HepG2 (cell line): ENCODE measurements at regions not wholly inside any gene's neighbourhood (a gene's known extent, or its start where the extent isn't known, plus 50 kb on each side); places are given as distances from the start of the nearest gene placed in this dataset.

Experiments
- ATAC-seq: fragments of 200-7000 bp; cut with Tn5 transposase; 3 replicates; pipeline ENCODE4 v1.9.1; 2020; ENCODE audit warnings: mild to moderate bottlenecking, moderate library complexity
- BruUV-seq: library from RNA; stranded (reverse); fragments of 400-500 nt; replicated peaks from 2 replicates; lab custom pipeline; 2021; lab: Mats Ljungman, UMichigan
- CTCF ChIA-PET: fragments of 300-600 bp; formaldehyde crosslinking; extraction: SDS; loops from one replicate; lab custom pipeline; 2021; ENCODE audit warnings: low total read pairs, inconsistent platforms, low intra/inter-chr PET ratio; lab: Yijun Ruan, JAX
- POLR2A ChIA-PET: fragments of 350-600 bp; sonication (Branson Sonifier 250); formaldehyde crosslinking; loops from one replicate; lab custom pipeline; 2020; ENCODE audit warnings: antibody characterized with exemption, inconsistent platforms; lab: Yijun Ruan, JAX
- DNase-seq: peaks from one replicate; pipeline ENCODE4 v3.0.0-alpha.2; 2015; ENCODE audit warnings: low spot score
- FAIRE-seq: peaks from 3 replicates; lab custom pipeline; 2011; peaks lifted over from hg19 to GRCh38; lab: Jason Lieb, UNC
- H2AFZ ChIP-seq: one replicate; pipeline ENCODE4 v1.6.1; 2011; ENCODE audit warnings: low read length, inconsistent platforms
- H3K27ac ChIP-seq: fragments of 300-600 bp; 3 replicates; pipeline ENCODE4 v1.8.0; 2011; ENCODE audit warnings: mixed run types, mild to moderate bottlenecking, mixed read lengths, low read length, inconsistent platforms; ENCODE audit not compliant: insufficient read depth; ENCODE audit errors: extremely low read length
- H3K27me3 ChIP-seq, 2 experiments: fragments of 200-600 bp in 1 of 2; 2 replicates in 1 of 2; 3 replicates in 1 of 2; pipeline versions ENCODE4 v1.6.0 to v1.8.0; 2011; ENCODE audit warnings: low read length in 2 of 2, mild to moderate bottlenecking in 2 of 2, moderate library complexity in 2 of 2, inconsistent platforms in 1 of 2; ENCODE audit not compliant: insufficient read depth in 2 of 2, control insufficient read depth in 1 of 2
- H3K36me3 ChIP-seq, 2 experiments: fragments of 200-600 bp in 1 of 2; replicated peaks in 1 of 2; 2 replicates in 1 of 2; 3 replicates in 1 of 2; pipeline versions ENCODE4 v1.5.1 to v1.8.0; 2011; ENCODE audit warnings: low read length in 2 of 2, inconsistent platforms in 1 of 2; ENCODE audit not compliant: insufficient read depth in 2 of 2, control insufficient read depth in 1 of 2
- H3K4me1 ChIP-seq: 2 replicates; pipeline ENCODE4 v1.5.1; 2012; ENCODE audit warnings: low read length, inconsistent platforms; ENCODE audit not compliant: insufficient read depth
- H3K4me2 ChIP-seq: 2 replicates; pipeline ENCODE4 v1.6.0; 2011; ENCODE audit warnings: low read depth, low read length, inconsistent platforms
- H3K4me3 ChIP-seq, 3 experiments: fragments of 200-600 bp in 1 of 3; sonication (generic), shearing (Covaris generic) in 1 of 3; replicated peaks in 1 of 3; 2 replicates each; pipeline ENCODE4 v1.5.1; 2011 to 2016; ENCODE audit warnings: low read length in 3 of 3, inconsistent platforms in 2 of 3, low read depth in 2 of 3, mild to moderate bottlenecking in 2 of 3, control low read depth in 1 of 3, mixed read lengths in 1 of 3; ENCODE audit not compliant: insufficient read depth in 1 of 3
- H3K79me2 ChIP-seq: one replicate; pipeline ENCODE4 v1.6.1; 2011; ENCODE audit warnings: low read length, inconsistent platforms; ENCODE audit not compliant: insufficient read depth
- H3K9ac ChIP-seq: 2 replicates; pipeline ENCODE4 v1.6.0; 2011; ENCODE audit warnings: mild to moderate bottlenecking, low read depth, low read length, inconsistent platforms; ENCODE audit not compliant: insufficient read depth
- H3K9me3 ChIP-seq: 2 replicates; pipeline ENCODE4 v1.5.1; 2012; ENCODE audit warnings: mild to moderate bottlenecking, low read length
- H4K20me1 ChIP-seq: 2 replicates; pipeline ENCODE4 v1.6.0; 2011; ENCODE audit warnings: inconsistent platforms, mild to moderate bottlenecking, low read length, moderate library complexity; ENCODE audit not compliant: insufficient read depth
- ARHGAP35 ChIP-seq: sonication (generic); formaldehyde crosslinking; IDR thresholded peaks from 2 replicates; pipeline ENCODE4 v1.9.0; 2022; ENCODE audit warnings: mild to moderate bottlenecking, inconsistent platforms, moderate library complexity, missing genetic modification reagents, borderline replicate concordance
- XBP1 ChIP-seq: sonication (generic); formaldehyde crosslinking; IDR thresholded peaks from 2 replicates; pipeline ENCODE4 v1.5.0; 2020; ENCODE audit warnings: missing genetic modification reagents
- ZNF24 ChIP-seq: fragments of 450-650 bp; IDR thresholded peaks from 2 replicates; pipeline ENCODE4 v1.6.1; 2017; ENCODE audit warnings: antibody characterized with exemption, mild to moderate bottlenecking
- WGBS: methylation state at CpG from one replicate; pipeline ENCODE4 v1.1.6; 2017; ENCODE audit warnings: low lambda C conversion rate; 5-methylcytosine and 5-hydroxymethylcytosine counted together
- in situ Hi-C: cut with HindIII; loops from 2 replicates; pipeline ENCODE4 v1.10.0; 2017; ENCODE audit warnings: low pct_unique_long_range_greater_than_20kb; ENCODE audit not compliant: extremely low pct_ligation_motif_present
- intact Hi-C: fragments of 100-400 bp; cut with micrococcal nuclease; formaldehyde crosslinking; loops from one replicate; pipeline ENCODE4 v1.10.0; 2022; ENCODE audit not compliant: unreplicated experiment
- TF ChIP-seq, protein P1 (sequence below): sonication (generic); formaldehyde crosslinking; IDR thresholded peaks from 2 replicates; pipeline ENCODE4 v1.9.0; 2021; ENCODE audit warnings: missing genetic modification reagents, mild to moderate bottlenecking, borderline replicate concordance
- TF ChIP-seq, protein P2 (sequence below): sonication (generic); formaldehyde crosslinking; IDR thresholded peaks from 2 replicates; pipeline ENCODE4 v1.5.1; 2020; ENCODE audit warnings: missing genetic modification reagents, mild to moderate bottlenecking, borderline replicate concordance
- TF ChIP-seq, protein P3 (sequence below): sonication (generic); formaldehyde crosslinking; conservative IDR thresholded peaks from 2 replicates; pipeline ENCODE4 v1.4.0; 2020; ENCODE audit warnings: missing genetic modification reagents
- TF ChIP-seq, protein P4 (sequence below): sonication (generic); formaldehyde crosslinking; IDR thresholded peaks from 2 replicates; pipeline ENCODE4 v1.5.1; 2020; ENCODE audit warnings: mild to moderate bottlenecking, missing genetic modification reagents
- TF ChIP-seq, protein P5 (sequence below): sonication (generic); formaldehyde crosslinking; IDR thresholded peaks from 2 replicates; pipeline ENCODE4 v1.9.0; 2021; ENCODE audit warnings: missing genetic modification reagents, mild to moderate bottlenecking, borderline replicate concordance
- TF ChIP-seq, protein P6 (sequence below), 2 experiments: sonication (generic) in 1 of 2; formaldehyde crosslinking in 1 of 2; IDR thresholded peaks; 2 replicates each; pipeline versions ENCODE4 v1.4.0 to v1.6.1; 2018 to 2020; ENCODE audit warnings: missing genetic modification reagents in 2 of 2, borderline replicate concordance in 1 of 2, low read depth in 1 of 2, mild to moderate bottlenecking in 1 of 2, missing biosample characterization in 1 of 2
- TF ChIP-seq, protein P7 (sequence below): IDR thresholded peaks from 2 replicates; pipeline ENCODE4 v1.6.1; 2018; ENCODE audit warnings: missing genetic modification reagents

DNA sequence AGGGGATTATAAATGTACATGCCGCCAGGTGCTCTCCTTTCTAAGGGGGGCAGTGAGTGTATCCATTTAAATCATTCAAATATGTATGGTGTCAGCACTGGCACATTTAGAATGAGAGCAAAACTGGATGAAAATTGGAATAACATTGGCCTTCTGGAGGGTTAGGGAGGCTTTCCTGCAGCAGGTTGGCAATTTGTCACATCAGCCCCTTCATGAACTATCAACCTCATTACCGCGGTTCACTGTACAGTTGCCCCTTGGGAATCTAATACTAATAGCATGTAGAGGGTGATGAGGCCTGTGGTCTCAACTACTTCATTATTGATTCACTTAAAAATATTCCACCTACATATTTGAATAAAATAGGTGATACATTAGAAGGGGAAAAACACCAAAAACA, 117.9 kb downstream of the PDHA2 start:
- Histone ChIP-seq H3K27ac (no peak overlapping the region), H3K4me3 (no peak overlapping the region), H3K79me2 (no peaks in the 10 kb centered on the region), H3K9ac (no peak overlapping the region), H4K20me1 (no peaks in the 10 kb centered on the region), H2AFZ (no peak overlapping the region), H3K4me2 (no peak overlapping the region), H3K27me3 (no peaks in the 10 kb centered on the region), H3K36me3 (no peaks in the 10 kb centered on the region), H3K9me3 (peaks cover 30% of the 10 kb centered on the region), H3K4me1 (no peaks in the 10 kb centered on the region)
- no peak for ATAC-seq
- in situ Hi-C loops, result no loop called here
- 3% methylated on average over 3 of the region's 3 CpGs for WGBS
- BruUV-seq, result no TSS peak
- FAIRE-seq, result no peak
- DNase-seq, result no peak
- intact Hi-C loops, result no loop called here
- POLR2A ChIA-PET, result no interaction called here
- CTCF ChIA-PET, result no interaction called here
- TF ChIP-seq, protein P1, sequence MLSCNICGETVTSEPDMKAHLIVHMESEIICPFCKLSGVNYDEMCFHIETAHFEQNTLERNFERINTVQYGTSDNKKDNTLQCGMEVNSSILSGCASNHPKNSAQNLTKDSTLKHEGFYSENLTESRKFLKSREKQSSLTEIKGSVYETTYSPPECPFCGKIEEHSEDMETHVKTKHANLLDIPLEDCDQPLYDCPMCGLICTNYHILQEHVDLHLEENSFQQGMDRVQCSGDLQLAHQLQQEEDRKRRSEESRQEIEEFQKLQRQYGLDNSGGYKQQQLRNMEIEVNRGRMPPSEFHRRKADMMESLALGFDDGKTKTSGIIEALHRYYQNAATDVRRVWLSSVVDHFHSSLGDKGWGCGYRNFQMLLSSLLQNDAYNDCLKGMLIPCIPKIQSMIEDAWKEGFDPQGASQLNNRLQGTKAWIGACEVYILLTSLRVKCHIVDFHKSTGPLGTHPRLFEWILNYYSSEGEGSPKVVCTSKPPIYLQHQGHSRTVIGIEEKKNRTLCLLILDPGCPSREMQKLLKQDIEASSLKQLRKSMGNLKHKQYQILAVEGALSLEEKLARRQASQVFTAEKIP (CRISPR knock-in tag), result no peak
- TF ChIP-seq, protein P2, sequence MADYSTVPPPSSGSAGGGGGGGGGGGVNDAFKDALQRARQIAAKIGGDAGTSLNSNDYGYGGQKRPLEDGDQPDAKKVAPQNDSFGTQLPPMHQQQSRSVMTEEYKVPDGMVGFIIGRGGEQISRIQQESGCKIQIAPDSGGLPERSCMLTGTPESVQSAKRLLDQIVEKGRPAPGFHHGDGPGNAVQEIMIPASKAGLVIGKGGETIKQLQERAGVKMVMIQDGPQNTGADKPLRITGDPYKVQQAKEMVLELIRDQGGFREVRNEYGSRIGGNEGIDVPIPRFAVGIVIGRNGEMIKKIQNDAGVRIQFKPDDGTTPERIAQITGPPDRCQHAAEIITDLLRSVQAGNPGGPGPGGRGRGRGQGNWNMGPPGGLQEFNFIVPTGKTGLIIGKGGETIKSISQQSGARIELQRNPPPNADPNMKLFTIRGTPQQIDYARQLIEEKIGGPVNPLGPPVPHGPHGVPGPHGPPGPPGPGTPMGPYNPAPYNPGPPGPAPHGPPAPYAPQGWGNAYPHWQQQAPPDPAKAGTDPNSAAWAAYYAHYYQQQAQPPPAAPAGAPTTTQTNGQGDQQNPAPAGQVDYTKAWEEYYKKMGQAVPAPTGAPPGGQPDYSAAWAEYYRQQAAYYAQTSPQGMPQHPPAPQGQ (CRISPR knock-in tag), result no peak
- no peak for TF ChIP-seq ARHGAP35
- TF ChIP-seq, protein P3, sequence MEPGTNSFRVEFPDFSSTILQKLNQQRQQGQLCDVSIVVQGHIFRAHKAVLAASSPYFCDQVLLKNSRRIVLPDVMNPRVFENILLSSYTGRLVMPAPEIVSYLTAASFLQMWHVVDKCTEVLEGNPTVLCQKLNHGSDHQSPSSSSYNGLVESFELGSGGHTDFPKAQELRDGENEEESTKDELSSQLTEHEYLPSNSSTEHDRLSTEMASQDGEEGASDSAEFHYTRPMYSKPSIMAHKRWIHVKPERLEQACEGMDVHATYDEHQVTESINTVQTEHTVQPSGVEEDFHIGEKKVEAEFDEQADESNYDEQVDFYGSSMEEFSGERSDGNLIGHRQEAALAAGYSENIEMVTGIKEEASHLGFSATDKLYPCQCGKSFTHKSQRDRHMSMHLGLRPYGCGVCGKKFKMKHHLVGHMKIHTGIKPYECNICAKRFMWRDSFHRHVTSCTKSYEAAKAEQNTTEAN, result no peak
- TF ChIP-seq, protein P4, sequence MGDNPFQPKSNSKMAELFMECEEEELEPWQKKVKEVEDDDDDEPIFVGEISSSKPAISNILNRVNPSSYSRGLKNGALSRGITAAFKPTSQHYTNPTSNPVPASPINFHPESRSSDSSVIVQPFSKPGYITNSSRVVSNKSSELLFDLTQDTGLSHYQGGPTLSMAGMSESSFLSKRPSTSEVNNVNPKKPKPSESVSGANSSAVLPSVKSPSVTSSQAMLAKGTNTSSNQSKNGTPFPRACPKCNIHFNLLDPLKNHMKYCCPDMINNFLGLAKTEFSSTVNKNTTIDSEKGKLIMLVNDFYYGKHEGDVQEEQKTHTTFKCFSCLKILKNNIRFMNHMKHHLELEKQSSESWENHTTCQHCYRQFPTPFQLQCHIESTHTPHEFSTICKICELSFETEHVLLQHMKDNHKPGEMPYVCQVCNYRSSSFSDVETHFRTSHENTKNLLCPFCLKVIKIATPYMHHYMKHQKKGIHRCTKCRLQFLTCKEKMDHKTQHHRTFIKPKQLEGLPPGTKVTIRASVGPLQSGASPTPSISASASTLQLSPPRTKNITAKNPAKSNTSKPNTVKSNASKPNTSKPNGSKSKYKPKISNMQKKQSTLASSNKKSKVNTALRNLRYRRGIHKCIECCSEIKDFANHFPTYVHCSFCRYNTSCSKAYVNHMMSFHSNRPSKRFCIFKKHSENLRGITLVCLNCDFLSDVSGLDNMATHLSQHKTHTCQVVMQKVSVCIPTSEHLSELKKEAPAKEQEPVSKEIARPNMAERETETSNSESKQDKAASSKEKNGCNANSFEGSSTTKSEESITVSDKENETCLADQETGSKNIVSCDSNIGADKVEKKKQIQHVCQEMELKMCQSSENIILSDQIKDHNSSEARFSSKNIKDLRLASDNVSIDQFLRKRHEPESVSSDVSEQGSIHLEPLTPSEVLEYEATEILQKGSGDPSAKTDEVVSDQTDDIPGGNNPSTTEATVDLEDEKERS (CRISPR knock-in tag), result no peak
- no peak for TF ChIP-seq XBP1 (CRISPR knock-in tag)
- TF ChIP-seq, protein P5, sequence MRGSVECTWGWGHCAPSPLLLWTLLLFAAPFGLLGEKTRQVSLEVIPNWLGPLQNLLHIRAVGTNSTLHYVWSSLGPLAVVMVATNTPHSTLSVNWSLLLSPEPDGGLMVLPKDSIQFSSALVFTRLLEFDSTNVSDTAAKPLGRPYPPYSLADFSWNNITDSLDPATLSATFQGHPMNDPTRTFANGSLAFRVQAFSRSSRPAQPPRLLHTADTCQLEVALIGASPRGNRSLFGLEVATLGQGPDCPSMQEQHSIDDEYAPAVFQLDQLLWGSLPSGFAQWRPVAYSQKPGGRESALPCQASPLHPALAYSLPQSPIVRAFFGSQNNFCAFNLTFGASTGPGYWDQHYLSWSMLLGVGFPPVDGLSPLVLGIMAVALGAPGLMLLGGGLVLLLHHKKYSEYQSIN (CRISPR knock-in tag), result no peak
- TF ChIP-seq, protein P6, sequence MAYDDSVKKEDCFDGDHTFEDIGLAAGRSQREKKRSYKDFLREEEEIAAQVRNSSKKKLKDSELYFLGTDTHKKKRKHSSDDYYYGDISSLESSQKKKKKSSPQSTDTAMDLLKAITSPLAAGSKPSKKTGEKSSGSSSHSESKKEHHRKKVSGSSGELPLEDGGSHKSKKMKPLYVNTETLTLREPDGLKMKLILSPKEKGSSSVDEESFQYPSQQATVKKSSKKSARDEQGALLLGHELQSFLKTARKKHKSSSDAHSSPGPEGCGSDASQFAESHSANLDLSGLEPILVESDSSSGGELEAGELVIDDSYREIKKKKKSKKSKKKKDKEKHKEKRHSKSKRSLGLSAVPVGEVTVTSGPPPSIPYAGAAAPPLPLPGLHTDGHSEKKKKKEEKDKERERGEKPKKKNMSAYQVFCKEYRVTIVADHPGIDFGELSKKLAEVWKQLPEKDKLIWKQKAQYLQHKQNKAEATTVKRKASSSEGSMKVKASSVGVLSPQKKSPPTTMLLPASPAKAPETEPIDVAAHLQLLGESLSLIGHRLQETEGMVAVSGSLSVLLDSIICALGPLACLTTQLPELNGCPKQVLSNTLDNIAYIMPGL (CRISPR knock-in tag; IDR thresholded peaks at IDR 0.05; ENCODE audit: borderline replicate concordance in 1 of 2, low read depth in 1 of 2), result no peak
- TF ChIP-seq ZNF24, result no peak
- TF ChIP-seq, protein P7, sequence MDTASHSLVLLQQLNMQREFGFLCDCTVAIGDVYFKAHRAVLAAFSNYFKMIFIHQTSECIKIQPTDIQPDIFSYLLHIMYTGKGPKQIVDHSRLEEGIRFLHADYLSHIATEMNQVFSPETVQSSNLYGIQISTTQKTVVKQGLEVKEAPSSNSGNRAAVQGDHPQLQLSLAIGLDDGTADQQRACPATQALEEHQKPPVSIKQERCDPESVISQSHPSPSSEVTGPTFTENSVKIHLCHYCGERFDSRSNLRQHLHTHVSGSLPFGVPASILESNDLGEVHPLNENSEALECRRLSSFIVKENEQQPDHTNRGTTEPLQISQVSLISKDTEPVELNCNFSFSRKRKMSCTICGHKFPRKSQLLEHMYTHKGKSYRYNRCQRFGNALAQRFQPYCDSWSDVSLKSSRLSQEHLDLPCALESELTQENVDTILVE (CRISPR knock-in tag), result no peak
